ENCODE measurements at regions not wholly inside any gene's neighbourhood (a gene's known extent, or its start where the extent isn't known, plus 50 kb on each side); places are given as distances from the start of the nearest gene placed in this dataset.

- peaks cover 4% of the 10 kb centered on the region for H3K27me3 Mint-ChIP-seq (ENCODE audit: low read depth)
- no peaks in the 10 kb centered on the region for H3K9me3 Mint-ChIP-seq
- H3K27ac Mint-ChIP-seq: no peak overlapping the region
- no peak overlapping the region for H3K4me3 Mint-ChIP-seq
- H3K36me3 Mint-ChIP-seq (ENCODE audit: low read depth): no peaks in the 10 kb centered on the region
- no peaks in the 10 kb centered on the region for H3K4me1 Mint-ChIP-seq
- TF ChIP-seq CTCF (IDR thresholded peaks at IDR 0.05; ENCODE audit: unreplicated experiment in 3 of 3): no peak
These were observed 278.8 kb upstream of the C16orf82 start for GRCh38 chr16:26787924-26788323.

DNA sequence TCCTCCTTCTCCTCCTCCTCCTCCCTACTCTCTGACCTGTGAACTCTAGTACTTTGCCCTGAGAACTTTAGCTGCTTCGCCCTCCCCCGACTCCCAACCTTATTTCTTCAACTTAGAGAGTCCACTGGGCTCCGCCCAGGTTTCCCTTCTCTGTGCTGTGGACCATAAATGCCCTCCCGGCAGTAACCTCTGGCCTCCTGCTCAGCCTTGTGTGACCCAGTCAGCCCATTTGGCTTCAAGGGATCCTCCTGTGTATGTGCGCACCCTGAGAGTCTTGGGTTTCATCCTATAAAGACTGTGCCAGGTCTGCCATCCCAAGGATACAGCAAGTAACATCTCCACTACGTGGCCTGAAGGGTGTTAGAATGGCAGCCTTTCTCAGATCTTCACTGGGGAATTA is 275.6 kb upstream of the C16orf82 start:
- H3K27ac Mint-ChIP-seq: peak overlapping the region in 1 of 3 experiments; percentile 45
- no peak for TF ChIP-seq CTCF (IDR thresholded peaks at IDR 0.05; ENCODE audit: unreplicated experiment in 3 of 3)
- H3K9me3 Mint-ChIP-seq: no peaks in the 10 kb centered on the region

GRCh38 chr16:26795184-26795583 is 271.5 kb upstream of the C16orf82 start:
- Mint-ChIP-seq H3K4me1 (no peaks in the 10 kb centered on the region), H3K9me3 (no peaks in the 10 kb centered on the region), H3K36me3 (ENCODE audit: low read depth) (no peaks in the 10 kb centered on the region), H3K27ac (no peak overlapping the region), H3K27me3 (ENCODE audit: low read depth) (peaks cover 21% of the 10 kb centered on the region), H3K4me3 (no peak overlapping the region)
- peak in 1 of 3 experiments; percentile 24 for TF ChIP-seq CTCF (IDR thresholded peaks at IDR 0.05; ENCODE audit: unreplicated experiment in 3 of 3)

More for the DNA sequence above, 275.6 kb upstream of the C16orf82 start:
- H3K4me1 Mint-ChIP-seq: no peaks in the 10 kb centered on the region
- H3K36me3 Mint-ChIP-seq (ENCODE audit: low read depth): no peaks in the 10 kb centered on the region
- H3K4me3 Mint-ChIP-seq: no peak overlapping the region
- peaks cover 14% of the 10 kb centered on the region for H3K27me3 Mint-ChIP-seq (ENCODE audit: low read depth)

DNA sequence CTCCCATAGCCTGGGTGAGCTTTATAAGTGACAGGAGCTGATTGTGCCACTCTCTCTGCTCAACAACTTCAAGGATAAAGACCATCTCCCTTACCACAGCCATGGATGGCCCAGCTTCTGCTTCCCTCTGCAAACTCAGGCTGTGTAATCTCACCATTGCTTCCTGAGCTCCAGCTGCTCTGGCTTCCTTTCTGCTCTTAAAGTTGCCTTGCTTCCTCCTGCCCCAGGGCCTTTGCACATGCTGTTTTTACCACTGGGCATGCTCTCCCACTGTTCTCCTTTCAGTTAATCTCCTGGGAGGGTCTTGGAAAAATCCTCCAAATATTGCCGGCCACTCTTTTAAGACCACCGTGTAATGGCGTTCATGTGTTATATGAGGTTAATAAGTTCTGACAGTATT is 265.1 kb upstream of the C16orf82 start:
- no peak overlapping the region for H3K4me3 Mint-ChIP-seq
- H3K27ac Mint-ChIP-seq: no peak overlapping the region
- no peaks in the 10 kb centered on the region for H3K36me3 Mint-ChIP-seq (ENCODE audit: low read depth)
- H3K4me1 Mint-ChIP-seq: no peaks in the 10 kb centered on the region
- no peaks in the 10 kb centered on the region for H3K9me3 Mint-ChIP-seq
- H3K27me3 Mint-ChIP-seq (ENCODE audit: low read depth): peaks cover 22% of the 10 kb centered on the region
- TF ChIP-seq CTCF (IDR thresholded peaks at IDR 0.05; ENCODE audit: unreplicated experiment in 3 of 3): no peak

DNA sequence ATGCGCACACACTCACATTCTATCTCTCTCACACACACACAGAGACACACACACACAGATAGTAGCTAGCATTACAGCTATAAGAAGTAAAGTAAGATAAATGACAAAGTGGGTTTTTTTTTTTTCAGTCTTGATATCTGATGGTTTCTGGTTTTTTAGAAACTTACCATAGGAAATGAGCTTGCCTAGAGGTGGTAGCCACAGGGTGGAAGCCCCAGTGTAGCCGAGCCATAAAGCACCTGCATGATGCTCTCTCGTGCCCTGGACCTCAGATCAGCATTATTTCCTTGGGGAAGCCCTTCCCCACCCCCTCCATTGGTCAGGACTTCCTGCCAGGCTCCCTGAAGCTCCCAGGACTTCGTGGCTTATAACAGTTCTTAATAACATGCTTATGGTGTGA is 264.3 kb upstream of the C16orf82 start:
- no peaks in the 10 kb centered on the region for H3K9me3 Mint-ChIP-seq
- no peaks in the 10 kb centered on the region for H3K4me1 Mint-ChIP-seq
- H3K27me3 Mint-ChIP-seq (ENCODE audit: low read depth): peaks cover 22% of the 10 kb centered on the region
- no peaks in the 10 kb centered on the region for H3K36me3 Mint-ChIP-seq (ENCODE audit: low read depth)
- TF ChIP-seq CTCF (IDR thresholded peaks at IDR 0.05; ENCODE audit: unreplicated experiment in 3 of 3): no peak
- H3K27ac Mint-ChIP-seq: no peak overlapping the region
- no peak overlapping the region for H3K4me3 Mint-ChIP-seq

GRCh38 chr16:26802965-26803364 is 263.8 kb upstream of the C16orf82 start:
- TF ChIP-seq CTCF (IDR thresholded peaks at IDR 0.05; ENCODE audit: unreplicated experiment in 3 of 3): no peak
- no peaks in the 10 kb centered on the region for H3K36me3 Mint-ChIP-seq (ENCODE audit: low read depth)
- peaks cover 22% of the 10 kb centered on the region for H3K27me3 Mint-ChIP-seq (ENCODE audit: low read depth)
- H3K9me3 Mint-ChIP-seq: no peaks in the 10 kb centered on the region
- H3K4me1 Mint-ChIP-seq: no peaks in the 10 kb centered on the region
- H3K4me3 Mint-ChIP-seq: no peak overlapping the region
- H3K27ac Mint-ChIP-seq: no peak overlapping the region
